GM19099 (cell line): ENCODE measurements at regions not wholly inside any gene's neighbourhood (a gene's known extent, or its start where the extent isn't known, plus 50 kb on each side); places are given as distances from the start of the nearest gene placed in this dataset.

Experiments
- POLR2A ChIP-seq: IDR thresholded peaks from 3 replicates; pipeline ENCODE4 v1.6.1; 2011; ENCODE audit warnings: low read depth; ENCODE audit not compliant: insufficient read length; ENCODE audit errors: extremely low read depth

DNA sequence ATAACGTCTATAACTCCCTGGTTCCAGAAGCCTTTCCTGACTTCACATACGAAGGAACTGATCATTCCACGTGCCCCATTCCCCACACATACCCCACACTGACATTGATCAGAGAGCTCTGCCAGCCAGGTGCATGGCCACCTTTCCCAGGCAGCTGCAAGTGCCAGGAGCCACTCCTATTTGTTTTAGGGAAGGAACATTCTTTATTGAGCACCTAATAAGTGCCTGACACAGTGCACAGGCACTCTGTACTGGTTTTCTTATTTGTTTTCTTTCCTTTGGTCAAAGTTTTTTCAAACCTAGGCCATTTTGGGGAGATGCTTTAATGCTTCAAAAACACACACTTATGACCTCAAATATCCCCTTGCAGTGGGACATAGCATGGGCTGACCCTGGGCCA lies 50.0 kb downstream of the PITPNM2 start:
- no peak for TF ChIP-seq POLR2A

DNA sequence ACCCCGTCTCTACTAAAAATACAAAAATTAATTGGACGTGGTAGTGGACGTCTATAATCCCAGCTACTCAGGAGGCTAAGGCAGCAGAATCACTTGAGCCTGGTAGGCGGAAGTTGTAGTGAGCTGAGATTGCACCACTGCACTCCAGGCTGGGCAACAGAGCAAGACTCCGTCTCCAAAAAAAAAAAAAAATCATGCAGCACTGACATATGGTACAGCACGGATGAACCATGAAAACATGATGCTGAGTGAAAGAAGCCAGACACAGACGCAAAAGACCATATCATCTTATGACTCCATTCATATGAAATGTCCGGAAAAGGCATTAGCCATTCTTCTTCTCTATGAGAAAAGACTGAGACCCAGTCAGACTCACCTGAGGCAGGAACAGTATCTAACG lies 50.4 kb downstream of the PITPNM2 start:
- TF ChIP-seq POLR2A: no peak

DNA sequence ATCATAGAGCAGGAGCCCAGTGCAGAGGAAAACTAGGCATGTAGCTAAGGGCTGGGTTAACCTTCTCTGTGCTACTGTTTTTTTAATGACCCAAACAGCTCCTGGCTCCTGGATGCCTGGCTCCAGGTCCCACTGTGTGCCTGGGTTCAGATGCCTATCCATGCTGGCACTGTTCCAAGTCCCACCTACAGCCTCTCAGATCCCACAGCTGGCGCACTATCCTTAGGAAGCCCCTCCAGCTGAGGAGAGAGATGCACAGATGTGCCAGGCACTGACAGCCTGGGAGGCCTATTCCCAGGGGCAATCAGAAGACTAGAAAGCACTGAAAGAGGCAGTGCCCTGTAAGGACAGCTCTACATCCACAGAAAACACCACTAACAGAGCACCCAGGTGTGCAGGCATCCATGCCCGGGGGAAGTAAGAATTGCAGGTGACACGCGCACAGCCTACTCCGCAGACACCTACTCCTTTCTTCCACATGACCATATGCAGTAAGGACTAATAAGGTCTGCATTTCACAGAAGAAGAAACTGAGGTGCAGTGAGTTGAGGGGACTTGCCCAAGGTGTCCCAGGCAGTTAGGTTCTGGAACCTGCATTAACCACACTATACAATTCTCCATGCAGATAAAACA lies 51.2 kb downstream of the PITPNM2 start:
- no peak for TF ChIP-seq POLR2A

DNA sequence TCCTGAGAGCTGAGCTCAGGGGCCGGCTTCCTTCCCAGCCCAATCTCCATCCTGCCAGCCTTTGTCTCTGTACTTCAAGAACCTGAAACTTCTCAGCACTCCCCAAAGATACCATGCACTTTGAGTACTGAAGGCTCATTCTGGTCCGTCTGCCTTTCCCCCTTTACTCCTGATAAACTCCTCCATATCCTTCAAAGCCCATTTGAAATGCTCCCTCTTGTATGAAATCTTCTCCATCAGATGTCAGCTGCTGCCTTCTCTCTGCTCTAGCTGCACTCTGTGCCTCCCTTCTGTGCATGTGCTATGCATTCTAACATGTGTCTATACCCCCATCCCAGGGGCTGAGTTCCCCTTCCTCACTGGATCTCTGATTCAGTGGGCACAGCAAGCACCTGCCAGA lies 52.1 kb downstream of the PITPNM2 start:
- TF ChIP-seq POLR2A: no peak

DNA sequence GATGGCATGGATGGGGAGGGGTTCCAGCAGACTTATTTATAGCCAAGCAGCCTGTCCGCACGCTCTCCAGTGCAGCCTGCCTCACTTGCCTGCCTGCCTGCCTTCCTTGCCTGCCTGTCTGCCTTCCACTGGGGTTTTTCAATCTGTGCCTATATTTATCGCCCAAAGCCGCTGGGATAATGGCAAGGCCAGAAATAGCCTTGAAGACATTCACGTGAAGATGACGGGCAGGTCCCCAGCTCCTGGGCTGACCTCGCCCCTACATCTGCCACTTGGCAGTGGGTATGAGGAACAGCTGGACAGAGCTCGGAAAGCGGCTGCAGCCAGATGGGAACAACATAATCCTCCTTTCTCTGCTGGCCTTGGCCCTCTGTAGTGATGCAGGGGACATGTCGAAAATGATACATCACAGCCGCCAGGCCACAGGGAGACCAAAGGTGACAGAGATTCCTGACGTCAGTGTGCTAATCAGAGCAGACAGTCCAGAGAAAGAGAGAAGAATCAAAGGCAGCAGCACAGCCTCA lies 53.3 kb downstream of the PITPNM2 start:
- TF ChIP-seq POLR2A: no peak

DNA sequence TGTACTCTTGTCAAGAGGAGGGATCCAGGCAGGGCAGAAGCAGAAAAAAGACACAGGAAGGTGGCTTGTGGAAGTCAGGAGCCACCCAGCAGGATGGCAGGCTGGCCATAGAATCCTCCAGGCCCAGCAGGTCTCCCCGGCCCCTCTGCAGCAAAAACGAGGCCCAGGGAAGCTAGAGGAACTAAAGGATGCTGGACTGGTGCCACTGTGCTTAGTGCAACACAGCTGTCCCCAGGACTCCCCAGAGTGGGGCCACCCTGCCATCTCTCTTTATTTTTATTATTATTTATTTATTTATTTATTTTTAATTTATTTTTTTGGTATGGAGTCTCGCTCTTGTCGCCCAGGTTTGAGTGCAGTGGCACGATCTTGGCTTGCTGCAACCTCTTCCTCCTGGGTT lies 54.1 kb downstream of the PITPNM2 start:
- TF ChIP-seq POLR2A: no peak

DNA sequence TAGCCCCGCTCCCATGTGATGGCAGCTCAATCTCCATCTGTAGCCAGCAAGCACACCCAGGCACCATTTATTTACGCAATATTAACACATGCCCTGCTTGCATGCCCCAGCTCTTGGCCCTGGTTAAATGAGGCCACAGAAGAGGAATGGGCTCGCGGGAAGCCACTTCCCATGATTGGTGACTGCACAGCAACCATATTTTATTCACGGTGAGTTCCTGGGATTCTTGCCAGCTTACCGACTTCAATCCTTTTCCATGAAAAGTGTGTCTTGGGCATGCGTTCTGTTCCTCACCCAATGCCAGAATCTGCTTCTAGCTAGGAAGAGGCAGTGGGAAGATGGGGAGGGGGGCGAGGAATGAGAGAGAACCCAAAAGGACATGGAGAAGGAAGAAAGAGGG lies 54.7 kb downstream of the PITPNM2 start:
- no peak for TF ChIP-seq POLR2A

DNA sequence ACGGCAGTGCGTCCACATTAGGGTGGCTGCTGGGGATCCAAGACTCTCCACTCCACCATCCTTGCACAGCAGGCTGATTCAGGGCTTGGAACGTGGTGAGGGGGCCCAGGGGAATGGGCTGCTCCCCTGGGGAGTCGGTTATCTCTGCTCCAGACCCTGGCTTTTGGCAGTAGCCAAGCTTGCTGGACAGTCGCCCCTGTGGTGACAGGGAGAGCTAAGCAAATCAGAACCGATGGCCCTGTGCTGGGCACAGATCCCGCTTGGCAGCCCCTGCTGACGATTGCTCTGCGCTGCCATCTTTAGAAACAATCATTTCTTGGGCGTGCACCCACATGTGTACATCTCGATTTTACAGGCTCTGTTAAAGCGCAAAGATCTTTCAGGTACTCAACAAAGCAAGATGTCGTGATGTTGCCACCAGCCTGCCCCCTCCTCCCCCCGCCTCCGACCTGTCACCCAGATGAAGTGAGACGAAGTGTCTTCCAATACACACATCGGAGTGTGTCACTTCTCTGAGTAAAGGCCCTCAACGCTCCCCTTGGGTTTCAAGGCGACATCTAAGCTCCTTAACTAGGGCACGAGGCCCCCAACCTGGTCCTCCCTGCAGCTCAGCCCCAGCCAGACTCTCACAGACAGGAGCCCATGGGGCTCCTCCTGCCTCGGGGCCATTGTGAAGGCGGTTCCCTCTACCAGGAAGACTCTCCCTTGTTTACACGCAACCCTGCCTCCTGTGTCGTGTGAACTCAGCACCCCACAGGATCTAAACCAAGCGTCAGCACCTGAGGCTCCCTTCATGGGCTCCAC lies 55.6 kb downstream of the PITPNM2 start:
- no peak for TF ChIP-seq POLR2A

DNA sequence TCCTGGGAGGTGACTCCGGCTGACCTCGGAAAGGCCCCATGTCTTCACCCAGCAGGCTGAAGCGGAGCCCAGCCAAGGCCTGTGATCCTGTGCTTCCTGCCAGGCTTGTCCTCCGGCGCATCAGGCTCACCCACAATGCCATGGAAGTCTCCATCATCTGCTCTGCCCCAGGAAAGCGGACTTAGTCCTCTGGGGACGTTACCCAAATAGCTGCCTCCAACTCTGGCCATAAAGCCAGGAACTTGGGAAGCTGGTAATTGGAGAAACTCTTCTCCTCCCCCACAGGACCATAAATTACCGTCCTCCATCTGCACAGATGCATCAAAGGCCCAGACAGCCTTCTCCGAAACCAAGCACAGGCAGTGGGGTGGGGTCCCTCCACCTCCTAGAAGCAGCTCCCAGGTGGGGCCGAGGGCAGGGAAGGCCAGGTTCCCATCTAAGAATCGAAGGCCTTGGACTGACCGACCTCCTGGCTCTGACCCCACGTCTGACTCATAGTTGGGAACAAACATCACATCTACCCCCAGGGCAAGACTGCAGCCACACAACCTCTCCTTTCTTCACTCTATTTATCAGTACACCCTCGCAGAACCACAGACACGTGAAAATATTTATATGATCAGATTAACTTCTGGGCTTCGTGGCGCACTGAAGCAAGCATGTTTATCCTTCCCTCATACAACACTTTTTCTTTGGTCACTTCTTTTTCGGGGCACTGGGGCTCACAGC lies 56.4 kb downstream of the PITPNM2 start:
- TF ChIP-seq POLR2A: no peak

DNA sequence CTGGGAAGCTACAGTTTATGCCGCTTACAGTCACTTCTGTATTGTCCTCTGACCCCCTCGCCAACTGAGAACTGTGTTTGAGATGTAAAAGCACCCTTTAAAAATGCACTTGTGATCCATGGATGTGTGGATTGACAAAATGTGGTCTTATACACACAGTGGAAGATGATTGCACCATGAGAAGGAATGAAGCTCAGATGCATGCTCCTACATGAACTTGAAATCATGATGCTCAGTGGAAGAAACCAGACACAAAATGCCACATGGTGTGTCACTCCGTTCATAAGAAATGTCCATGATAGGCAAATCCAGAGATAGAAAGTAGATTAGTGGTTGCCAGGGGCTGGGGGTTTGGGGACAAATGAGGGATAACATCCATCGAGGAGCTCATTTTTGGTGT lies 58.0 kb downstream of the PITPNM2 start:
- TF ChIP-seq POLR2A: no peak

DNA sequence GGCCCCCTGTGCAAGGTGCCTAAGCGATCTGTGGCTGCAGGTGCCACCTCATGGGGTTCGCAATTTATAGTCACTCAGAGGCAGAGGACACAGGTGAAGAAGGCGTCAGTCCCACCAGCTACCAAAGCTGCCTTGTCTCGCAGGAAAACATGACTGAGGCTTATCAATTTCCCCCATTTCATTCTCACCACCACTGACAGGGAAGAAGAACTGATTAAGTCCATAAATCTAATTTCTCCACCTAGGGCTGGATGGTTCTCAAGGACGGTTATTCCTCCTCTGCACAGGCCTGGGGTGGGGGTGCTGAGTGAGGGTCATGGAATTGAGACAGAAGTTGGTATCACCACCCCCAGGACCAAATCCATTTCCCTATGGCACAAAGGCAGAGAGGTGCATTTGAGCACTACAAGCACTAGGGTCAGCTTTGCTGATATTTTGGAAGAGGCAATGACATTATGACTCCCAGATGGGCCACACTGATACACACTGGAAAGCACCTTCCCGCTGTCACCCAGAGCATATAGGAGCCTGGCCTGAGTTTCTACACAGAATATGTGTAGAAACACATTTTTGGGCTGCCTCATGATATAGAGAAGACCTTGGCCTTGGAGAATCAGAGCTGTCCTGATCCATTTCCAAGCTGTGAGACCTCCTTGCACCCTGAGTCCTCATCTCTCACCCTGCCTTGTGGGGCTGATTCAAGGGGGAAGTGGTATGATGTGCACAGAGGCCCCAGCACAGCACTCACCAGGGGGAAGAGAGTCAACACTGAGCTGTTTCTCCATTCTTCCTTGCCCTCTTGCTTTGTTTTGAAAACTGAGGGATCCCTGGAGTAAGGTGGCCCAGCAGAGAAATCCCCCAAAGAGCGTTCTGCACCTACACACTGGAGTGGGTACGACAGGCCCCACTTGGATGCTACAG lies 59.4 kb downstream of the PITPNM2 start:
- TF ChIP-seq POLR2A: no peak

DNA sequence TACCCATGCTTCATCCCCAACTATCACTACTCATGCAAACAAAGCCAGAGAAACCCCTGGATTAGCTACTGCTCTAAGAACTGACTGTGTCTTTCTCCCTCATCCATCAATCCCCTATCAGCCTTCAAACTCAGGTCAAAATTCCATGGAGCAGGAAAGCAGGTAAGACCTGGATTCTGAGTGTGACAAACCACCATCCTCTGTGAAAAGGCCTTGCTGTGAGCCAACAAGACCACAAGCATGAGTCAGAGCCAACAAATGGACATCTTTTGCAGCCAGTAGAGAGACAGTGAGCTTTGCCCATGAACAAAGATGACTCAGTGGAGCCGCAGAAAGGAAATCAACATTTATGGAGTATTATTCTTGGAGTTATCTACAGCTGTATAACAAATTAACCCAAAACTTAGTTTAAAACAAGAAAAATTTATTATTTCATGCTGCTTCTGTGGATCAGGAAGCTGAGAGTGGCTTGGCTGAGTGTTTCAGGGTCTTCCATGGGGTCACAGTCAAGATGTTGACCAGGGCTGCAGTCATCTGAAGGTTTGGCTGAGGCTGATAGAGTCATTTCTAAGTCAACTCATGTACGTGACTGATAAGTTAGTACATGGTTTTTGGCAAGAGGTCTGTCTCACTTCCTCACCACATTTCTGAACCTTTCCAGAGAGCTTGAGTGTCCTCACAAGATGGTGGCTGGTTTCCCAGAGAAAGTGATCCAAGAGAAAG lies 61.1 kb downstream of the PITPNM2 start:
- no peak for TF ChIP-seq POLR2A

DNA sequence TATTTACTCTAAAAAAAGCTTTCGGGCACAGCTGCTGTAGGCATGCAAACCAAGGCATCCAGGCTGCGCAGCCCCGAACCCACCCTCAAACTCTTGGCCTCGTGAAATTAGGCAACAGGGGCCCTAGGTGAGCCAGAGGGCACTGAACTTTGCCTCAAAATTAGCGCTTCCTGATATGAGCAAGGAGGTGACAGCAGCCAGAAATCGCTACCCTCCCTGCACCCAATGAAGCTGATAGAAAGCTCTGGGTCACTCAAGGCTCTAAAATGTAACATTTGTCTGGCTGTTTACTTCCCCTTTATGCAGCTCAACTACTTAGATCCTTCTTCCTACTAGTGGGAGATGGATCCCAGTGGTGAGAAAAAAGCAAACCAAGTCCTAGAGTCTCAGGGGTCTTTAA lies 61.8 kb downstream of the PITPNM2 start:
- TF ChIP-seq POLR2A: no peak
